Calu3 (cell line): ENCODE measurements at regions not wholly inside any gene's neighbourhood (a gene's known extent, or its start where the extent isn't known, plus 50 kb on each side); places are given as distances from the start of the nearest gene placed in this dataset.

ENCODE experiments used
- BruUV-seq: library from RNA; stranded (reverse); fragments of 400-500 nt; replicated peaks from 2 replicates; lab custom pipeline; 2021; lab: Mats Ljungman, UMichigan
- CTCF ChIA-PET: fragments of 300-600 bp; sonication (Branson Sonifier 250); formaldehyde crosslinking; loops from one replicate; lab custom pipeline; 2022; ENCODE audit warnings: antibody characterized with exemption; lab: Charles Lee
- DNase-seq: peaks from one replicate; pipeline ENCODE4 v3.0.0; 2022
- H3K27ac Mint-ChIP-seq: one replicate; pipeline ENCODE4 v1.8.0; 2022; ENCODE audit warnings: mixed read lengths; ENCODE audit not compliant: unreplicated experiment
- H3K27me3 Mint-ChIP-seq: one replicate; pipeline ENCODE4 v1.8.0; 2022; ENCODE audit warnings: mixed read lengths; ENCODE audit not compliant: unreplicated experiment
- H3K36me3 Mint-ChIP-seq: one replicate; pipeline ENCODE4 v1.8.0; 2022; ENCODE audit warnings: mild to moderate bottlenecking, moderate library complexity, mixed read lengths; ENCODE audit not compliant: insufficient read depth, unreplicated experiment
- H3K4me1 Mint-ChIP-seq: one replicate; pipeline ENCODE4 v1.8.0; 2022; ENCODE audit warnings: mild to moderate bottlenecking, low read depth, mixed read lengths; ENCODE audit not compliant: unreplicated experiment
- H3K4me3 Mint-ChIP-seq: one replicate; pipeline ENCODE4 v1.8.0; 2022; ENCODE audit warnings: mild to moderate bottlenecking, low read depth, moderate library complexity, mixed read lengths; ENCODE audit not compliant: unreplicated experiment
- H3K9me3 Mint-ChIP-seq: one replicate; pipeline ENCODE4 v1.8.0; 2022; ENCODE audit warnings: low read depth, mixed read lengths; ENCODE audit not compliant: unreplicated experiment
- intact Hi-C: fragments of 100-400 bp; cut with micrococcal nuclease; formaldehyde crosslinking; loops from one replicate; pipeline ENCODE4 v1.10.0; 2022; ENCODE audit not compliant: unreplicated experiment
- TF ChIP-seq, protein P1 (sequence below): fragments of 200-600 bp; IDR thresholded peaks from one replicate; pipeline ENCODE4 v1.8.0; 2022; ENCODE audit warnings: antibody characterized with exemption; ENCODE audit not compliant: unreplicated experiment

- H3K9me3 Mint-ChIP-seq: peaks cover 9% of the 10 kb centered on the region
- H3K36me3 Mint-ChIP-seq: no peaks in the 10 kb centered on the region
- H3K27me3 Mint-ChIP-seq: no peaks in the 10 kb centered on the region
- H3K4me1 Mint-ChIP-seq: no peaks in the 10 kb centered on the region
- BruUV-seq: no TSS peak
- intact Hi-C loops: no loop called here
- no peak for DNase-seq
- CTCF ChIA-PET: no interaction called here
- H3K4me3 Mint-ChIP-seq: no peak overlapping the region
- TF ChIP-seq, protein P1, sequence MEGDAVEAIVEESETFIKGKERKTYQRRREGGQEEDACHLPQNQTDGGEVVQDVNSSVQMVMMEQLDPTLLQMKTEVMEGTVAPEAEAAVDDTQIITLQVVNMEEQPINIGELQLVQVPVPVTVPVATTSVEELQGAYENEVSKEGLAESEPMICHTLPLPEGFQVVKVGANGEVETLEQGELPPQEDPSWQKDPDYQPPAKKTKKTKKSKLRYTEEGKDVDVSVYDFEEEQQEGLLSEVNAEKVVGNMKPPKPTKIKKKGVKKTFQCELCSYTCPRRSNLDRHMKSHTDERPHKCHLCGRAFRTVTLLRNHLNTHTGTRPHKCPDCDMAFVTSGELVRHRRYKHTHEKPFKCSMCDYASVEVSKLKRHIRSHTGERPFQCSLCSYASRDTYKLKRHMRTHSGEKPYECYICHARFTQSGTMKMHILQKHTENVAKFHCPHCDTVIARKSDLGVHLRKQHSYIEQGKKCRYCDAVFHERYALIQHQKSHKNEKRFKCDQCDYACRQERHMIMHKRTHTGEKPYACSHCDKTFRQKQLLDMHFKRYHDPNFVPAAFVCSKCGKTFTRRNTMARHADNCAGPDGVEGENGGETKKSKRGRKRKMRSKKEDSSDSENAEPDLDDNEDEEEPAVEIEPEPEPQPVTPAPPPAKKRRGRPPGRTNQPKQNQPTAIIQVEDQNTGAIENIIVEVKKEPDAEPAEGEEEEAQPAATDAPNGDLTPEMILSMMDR: no peak
- H3K27ac Mint-ChIP-seq: no peak overlapping the region
These were observed 74.7 kb upstream of the CNTN4 start for GRCh38 chr3:2023959-2024358.

DNA sequence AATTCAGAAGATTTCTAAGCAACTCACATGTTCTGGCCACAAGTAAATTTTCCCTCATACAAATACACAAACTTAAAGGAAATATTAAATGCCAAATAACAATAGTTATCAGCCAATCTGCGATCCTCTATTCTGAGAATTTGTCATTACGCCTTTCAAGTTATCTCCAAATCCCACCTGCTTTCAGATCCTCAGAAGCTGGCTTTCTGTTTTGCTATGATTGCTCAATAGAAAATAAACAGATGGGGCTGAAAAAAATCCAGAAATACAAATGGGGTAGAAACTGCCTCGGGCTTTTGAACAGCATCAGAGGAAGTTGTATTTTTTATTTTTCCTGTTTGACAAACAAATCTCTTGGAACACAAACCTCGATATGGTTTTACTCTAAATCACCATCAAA is 74.0 kb upstream of the CNTN4 start:
- TF ChIP-seq, protein P1: no peak
- no TSS peak for BruUV-seq
- no peak overlapping the region for H3K27ac Mint-ChIP-seq
- no peaks in the 10 kb centered on the region for H3K36me3 Mint-ChIP-seq
- DNase-seq: no peak
- intact Hi-C loops: no loop called here
- no peak overlapping the region for H3K4me3 Mint-ChIP-seq
- H3K9me3 Mint-ChIP-seq: peaks cover 8% of the 10 kb centered on the region
- H3K27me3 Mint-ChIP-seq: no peaks in the 10 kb centered on the region
- CTCF ChIA-PET: no interaction called here
- H3K4me1 Mint-ChIP-seq: no peaks in the 10 kb centered on the region

GRCh38 chr3:2029559-2029958 is 69.1 kb upstream of the CNTN4 start:
- no peak overlapping the region for H3K27ac Mint-ChIP-seq
- peaks cover 11% of the 10 kb centered on the region for H3K9me3 Mint-ChIP-seq
- no peak for DNase-seq
- no peak overlapping the region for H3K4me3 Mint-ChIP-seq
- H3K27me3 Mint-ChIP-seq: no peaks in the 10 kb centered on the region
- no peaks in the 10 kb centered on the region for H3K4me1 Mint-ChIP-seq
- no TSS peak for BruUV-seq
- H3K36me3 Mint-ChIP-seq: no peaks in the 10 kb centered on the region
- CTCF ChIA-PET: no interaction called here
- TF ChIP-seq, protein P1: no peak
- intact Hi-C loops: no loop called here

DNA sequence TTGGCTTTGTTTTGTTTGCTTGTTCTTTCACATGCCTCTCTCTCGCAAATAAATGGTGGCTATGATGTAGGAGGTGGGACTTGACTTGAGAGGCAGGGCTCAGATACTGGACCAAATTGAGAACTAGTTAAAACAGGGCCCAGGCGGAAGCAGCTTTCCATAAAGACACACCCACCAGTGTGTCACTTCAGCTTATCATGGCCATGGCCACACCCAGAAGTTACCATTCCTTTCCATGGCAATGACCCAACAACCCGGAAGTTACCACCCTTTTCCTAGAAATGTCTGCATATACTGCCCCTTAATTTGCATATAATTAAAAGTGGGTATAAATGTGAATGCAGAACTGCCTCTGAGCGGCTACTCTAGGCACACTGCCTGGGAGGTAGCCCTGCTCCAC is 62.6 kb upstream of the CNTN4 start:
- CTCF ChIA-PET: no interaction called here
- no TSS peak for BruUV-seq
- H3K9me3 Mint-ChIP-seq: peaks cover 9% of the 10 kb centered on the region
- no peaks in the 10 kb centered on the region for H3K36me3 Mint-ChIP-seq
- DNase-seq: no peak
- intact Hi-C loops: no loop called here
- no peaks in the 10 kb centered on the region for H3K4me1 Mint-ChIP-seq
- TF ChIP-seq, protein P1: no peak
- H3K27ac Mint-ChIP-seq: no peak overlapping the region
- H3K27me3 Mint-ChIP-seq: no peaks in the 10 kb centered on the region
- no peak overlapping the region for H3K4me3 Mint-ChIP-seq
